H9 (cell line): ENCODE measurements at regions not wholly inside any gene's neighbourhood (a gene's known extent, or its start where the extent isn't known, plus 50 kb on each side); places are given as distances from the start of the nearest gene placed in this dataset.

ENCODE experiments used
- DNase-seq: peaks from one replicate; pipeline ENCODE4 v3.0.0-alpha.2; 2017
- H2AFZ ChIP-seq: one replicate; pipeline ENCODE4 v1.6.1; 2013; ENCODE audit warnings: mild to moderate bottlenecking, low read length, control low read depth, moderate library complexity
- H2AK5ac ChIP-seq: 2 replicates; pipeline ENCODE4 v1.6.1; 2013; ENCODE audit warnings: low read length, control low read depth, mixed read lengths; ENCODE audit not compliant: insufficient read length
- H2BK120ac ChIP-seq: one replicate; pipeline ENCODE4 v1.6.1; 2013; ENCODE audit warnings: low read depth, mild to moderate bottlenecking, low read length, control low read depth, inconsistent platforms; ENCODE audit not compliant: poor library complexity, severe bottlenecking
- H2BK12ac ChIP-seq: 2 replicates; pipeline ENCODE4 v1.6.1; 2013; ENCODE audit warnings: low read length, control low read depth, mixed read lengths, low read depth; ENCODE audit not compliant: insufficient read length
- H2BK15ac ChIP-seq: 2 replicates; pipeline ENCODE4 v1.6.1; 2013; ENCODE audit warnings: low read depth, low read length, control low read depth
- H2BK20ac ChIP-seq: one replicate; pipeline ENCODE4 v1.6.1; 2013; ENCODE audit warnings: low read depth, mild to moderate bottlenecking, low read length, control low read depth, inconsistent platforms; ENCODE audit not compliant: poor library complexity, severe bottlenecking
- H2BK5ac ChIP-seq: 2 replicates; pipeline ENCODE4 v1.6.1; 2013; ENCODE audit warnings: low read length, control low read depth, mixed read lengths; ENCODE audit not compliant: insufficient read length
- H3K14ac ChIP-seq: 2 replicates; pipeline ENCODE4 v1.6.1; 2013; ENCODE audit warnings: low read length, control low read depth; ENCODE audit not compliant: insufficient read depth
- H3K18ac ChIP-seq: 2 replicates; pipeline ENCODE4 v1.6.1; 2013; ENCODE audit warnings: low read depth, mild to moderate bottlenecking, mixed read lengths, low read length, control low read depth; ENCODE audit not compliant: insufficient read length
- H3K23ac ChIP-seq: 2 replicates; pipeline ENCODE4 v1.6.1; 2013; ENCODE audit warnings: low read length, control low read depth, mixed read lengths, low read depth; ENCODE audit not compliant: insufficient read length
- H3K23me2 ChIP-seq: 2 replicates; pipeline ENCODE4 v1.6.1; 2013; ENCODE audit warnings: low read depth, mild to moderate bottlenecking, mixed read lengths, low read length, control low read depth; ENCODE audit not compliant: insufficient read length, poor library complexity, severe bottlenecking
- H3K27ac ChIP-seq: 2 replicates; pipeline ENCODE4 v1.5.1; 2013; ENCODE audit warnings: low read length, control low read depth, mixed read lengths, low read depth; ENCODE audit not compliant: insufficient read length
- H3K27me3 ChIP-seq: 2 replicates; pipeline ENCODE4 v1.6.1; 2013; ENCODE audit warnings: low read length, control low read depth, inconsistent platforms; ENCODE audit not compliant: insufficient read depth
- H3K4ac ChIP-seq: 2 replicates; pipeline ENCODE4 v1.6.1; 2013; ENCODE audit warnings: low read depth, mild to moderate bottlenecking, control low read depth, inconsistent platforms, low read length, moderate library complexity
- H3K4me1 ChIP-seq: 2 replicates; pipeline ENCODE4 v1.6.1; 2013; ENCODE audit warnings: low read length, control low read depth, inconsistent platforms; ENCODE audit not compliant: insufficient read depth
- H3K4me2 ChIP-seq: 2 replicates; pipeline ENCODE4 v1.6.1; 2013; ENCODE audit warnings: low read length, control low read depth, mixed read lengths; ENCODE audit not compliant: insufficient read length, insufficient read depth
- H3K56ac ChIP-seq: 2 replicates; pipeline ENCODE4 v1.6.1; 2013; ENCODE audit warnings: low read depth, mild to moderate bottlenecking, mixed read lengths, low read length, control low read depth; ENCODE audit not compliant: insufficient read length
- H3K79me1 ChIP-seq: 2 replicates; pipeline ENCODE4 v1.6.1; 2013; ENCODE audit warnings: low read depth, mild to moderate bottlenecking, moderate library complexity, low read length, control low read depth, inconsistent platforms; ENCODE audit not compliant: insufficient read depth, poor library complexity, severe bottlenecking
- H3K79me2 ChIP-seq: 2 replicates; pipeline ENCODE4 v1.6.1; 2013; ENCODE audit warnings: low read length, control low read depth, inconsistent platforms; ENCODE audit not compliant: insufficient read depth
- H3K9ac ChIP-seq: 2 replicates; pipeline ENCODE4 v1.6.1; 2013; ENCODE audit warnings: low read length, control low read depth, mixed read lengths; ENCODE audit not compliant: insufficient read length; ENCODE audit errors: extremely low read depth
- H3K9me3 ChIP-seq: one replicate; pipeline ENCODE4 v1.6.1; 2013; ENCODE audit warnings: low read depth, low read length, inconsistent platforms; ENCODE audit not compliant: control insufficient read depth
- H3T11ph ChIP-seq: one replicate; pipeline ENCODE4 v1.6.1; 2013; ENCODE audit warnings: mild to moderate bottlenecking, low read length, control low read depth, inconsistent platforms
- H4K20me1 ChIP-seq: one replicate; pipeline ENCODE4 v1.6.1; 2013; ENCODE audit not compliant: control insufficient read depth, insufficient read length, insufficient read depth
- H4K5ac ChIP-seq: 2 replicates; pipeline ENCODE4 v1.6.1; 2013; ENCODE audit warnings: low read depth, mild to moderate bottlenecking, mixed read lengths, low read length, control low read depth; ENCODE audit not compliant: insufficient read length
- H4K8ac ChIP-seq: replicated peaks from 2 replicates; pipeline ENCODE4 v1.6.1; 2013; ENCODE audit warnings: low read length, control low read depth, mixed read lengths, low read depth; ENCODE audit not compliant: insufficient read length
- H4K91ac ChIP-seq: 2 replicates; pipeline ENCODE4 v1.6.1; 2013; ENCODE audit warnings: low read depth, mild to moderate bottlenecking, moderate library complexity, mixed read lengths, low read length, control low read depth; ENCODE audit not compliant: insufficient read length
- H3K27ac Mint-ChIP-seq, 3 experiments: 2 replicates in 2 of 3; 3 replicates in 1 of 3; pipeline ENCODE4 v1.8.0; 2020 to 2021; ENCODE audit warnings: mixed read lengths in 3 of 3, mild to moderate bottlenecking in 1 of 3, moderate library complexity in 1 of 3
- H3K27me3 Mint-ChIP-seq: 2 replicates; pipeline ENCODE4 v1.8.0; 2021; ENCODE audit warnings: low read depth, mild to moderate bottlenecking, moderate library complexity, mixed read lengths
- H3K36me3 Mint-ChIP-seq, 3 experiments: 2 replicates in 2 of 3; 3 replicates in 1 of 3; pipeline ENCODE4 v1.8.0; 2020 to 2021; ENCODE audit warnings: low read depth in 3 of 3, mixed read lengths in 3 of 3; ENCODE audit not compliant: insufficient read depth in 1 of 3
- H3K4me1 Mint-ChIP-seq, 2 experiments: 2 replicates each; pipeline ENCODE4 v1.8.0; 2020; ENCODE audit warnings: mixed read lengths in 2 of 2
- H3K4me3 Mint-ChIP-seq, 2 experiments: 2 replicates in 1 of 2; 3 replicates in 1 of 2; pipeline ENCODE4 v1.8.0; 2020 to 2021; ENCODE audit warnings: mild to moderate bottlenecking in 2 of 2, mixed read lengths in 2 of 2, moderate library complexity in 1 of 2
- H3K9me3 Mint-ChIP-seq, 2 experiments: 2 replicates in 1 of 2; 3 replicates in 1 of 2; pipeline ENCODE4 v1.8.0; 2020; ENCODE audit warnings: mild to moderate bottlenecking in 2 of 2, mixed read lengths in 2 of 2, moderate library complexity in 1 of 2
- WGBS: extraction: QIAGEN DNeasy Blood & Tissue Kit; methylation state at CpG from one replicate; pipeline ENCODE4 v1.1.7; 2013; ENCODE audit warnings: missing lambda C conversion rate, low lambda C conversion rate, mixed read lengths; ENCODE audit not compliant: insufficient read length; ENCODE audit errors: extremely low coverage; 5-methylcytosine and 5-hydroxymethylcytosine counted together
- TF ChIP-seq, protein P1 (sequence below): fragments of 200-600 bp; sonication (generic); conservative IDR thresholded peaks from 3 replicates; pipeline ENCODE4 v1.8.0; 2021; ENCODE audit warnings: antibody characterized with exemption, mild to moderate bottlenecking

DNA sequence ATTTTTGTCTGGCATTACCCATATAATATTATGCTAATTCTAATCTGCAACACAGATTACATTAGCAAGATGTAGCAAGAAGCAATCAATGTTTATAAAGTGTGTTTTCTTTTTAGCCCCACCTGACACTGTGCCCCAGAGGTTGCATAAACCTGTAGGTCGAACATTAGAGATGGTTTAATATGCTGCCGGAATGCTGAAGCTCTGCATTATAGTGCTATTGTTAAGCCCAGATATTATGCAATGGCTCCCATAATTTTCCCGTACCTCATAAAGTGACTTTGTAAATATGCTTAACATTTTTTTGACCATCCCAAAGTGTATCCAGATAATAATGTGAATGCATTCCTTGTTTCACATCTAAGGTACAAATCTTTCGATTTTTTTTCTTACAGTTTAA lies 109.3 kb upstream of the MAP4K3 start:
- H3K23me2 ChIP-seq: no peaks in the 10 kb centered on the region
- no peak overlapping the region for H2BK120ac ChIP-seq
- no peaks in the 10 kb centered on the region; a peak in 1 of 7 replicates for H3K36me3 Mint-ChIP-seq
- H4K20me1 ChIP-seq: no peaks in the 10 kb centered on the region
- no peaks in the 10 kb centered on the region for H3K27me3 Mint-ChIP-seq
- no peak overlapping the region for H3K56ac ChIP-seq
- H3K23ac ChIP-seq: no peak overlapping the region
- no peak overlapping the region for H3K27ac Mint-ChIP-seq
- H2BK12ac ChIP-seq: no peak overlapping the region
- H2BK20ac ChIP-seq: no peak overlapping the region
- H2BK5ac ChIP-seq: no peak overlapping the region
- no peak overlapping the region for H3K4me2 ChIP-seq
- TF ChIP-seq, protein P1, sequence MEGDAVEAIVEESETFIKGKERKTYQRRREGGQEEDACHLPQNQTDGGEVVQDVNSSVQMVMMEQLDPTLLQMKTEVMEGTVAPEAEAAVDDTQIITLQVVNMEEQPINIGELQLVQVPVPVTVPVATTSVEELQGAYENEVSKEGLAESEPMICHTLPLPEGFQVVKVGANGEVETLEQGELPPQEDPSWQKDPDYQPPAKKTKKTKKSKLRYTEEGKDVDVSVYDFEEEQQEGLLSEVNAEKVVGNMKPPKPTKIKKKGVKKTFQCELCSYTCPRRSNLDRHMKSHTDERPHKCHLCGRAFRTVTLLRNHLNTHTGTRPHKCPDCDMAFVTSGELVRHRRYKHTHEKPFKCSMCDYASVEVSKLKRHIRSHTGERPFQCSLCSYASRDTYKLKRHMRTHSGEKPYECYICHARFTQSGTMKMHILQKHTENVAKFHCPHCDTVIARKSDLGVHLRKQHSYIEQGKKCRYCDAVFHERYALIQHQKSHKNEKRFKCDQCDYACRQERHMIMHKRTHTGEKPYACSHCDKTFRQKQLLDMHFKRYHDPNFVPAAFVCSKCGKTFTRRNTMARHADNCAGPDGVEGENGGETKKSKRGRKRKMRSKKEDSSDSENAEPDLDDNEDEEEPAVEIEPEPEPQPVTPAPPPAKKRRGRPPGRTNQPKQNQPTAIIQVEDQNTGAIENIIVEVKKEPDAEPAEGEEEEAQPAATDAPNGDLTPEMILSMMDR: no peak
- no peak overlapping the region for H3K4ac ChIP-seq
- H3K9ac ChIP-seq: no peak overlapping the region
- peaks cover 0 to 3% of the 10 kb centered on the region in 2 experiments; a peak in 1 of 5 replicates for H3K9me3 Mint-ChIP-seq
- H3K27me3 ChIP-seq: no peaks in the 10 kb centered on the region
- H2AK5ac ChIP-seq: no peak overlapping the region
- no peak overlapping the region for H3K27ac ChIP-seq
- no peak overlapping the region for H3K14ac ChIP-seq
- no peak overlapping the region for H4K8ac ChIP-seq
- no peak overlapping the region for H4K5ac ChIP-seq
- no peaks in the 10 kb centered on the region for H3K9me3 ChIP-seq
- H3K18ac ChIP-seq: no peak overlapping the region
- no CpG with 5 or more reads among the region's 4 CpGs for WGBS
- peaks cover 5 to 9% of the 10 kb centered on the region in 2 experiments for H3K4me1 Mint-ChIP-seq
- H3T11ph ChIP-seq: no peak overlapping the region
- no peak overlapping the region for H4K91ac ChIP-seq
- H3K79me1 ChIP-seq: no peaks in the 10 kb centered on the region
- H2AFZ ChIP-seq: no peak overlapping the region
- no peak overlapping the region for H2BK15ac ChIP-seq
- H3K4me1 ChIP-seq: no peaks in the 10 kb centered on the region; the same call in 1 of the 2 replicates
- H3K4me3 Mint-ChIP-seq: no peak overlapping the region
- no peak for DNase-seq
- H3K79me2 ChIP-seq: no peaks in the 10 kb centered on the region
